ENCODE measurements at regions not wholly inside any gene's neighbourhood (a gene's known extent, or its start where the extent isn't known, plus 50 kb on each side); places are given as distances from the start of the nearest gene placed in this dataset.

- TF ChIP-seq CTCF (IDR thresholded peaks at IDR 0.05 in 2 of 3, conservative IDR thresholded peaks at IDR 0.05 in 1 of 3; ENCODE audit: borderline replicate concordance in 1 of 3, insufficient read depth in 1 of 3, low read depth in 2 of 3, low read length in 2 of 3) (no peak), POLR2A (IDR thresholded peaks at IDR 0.05; ENCODE audit: borderline replicate concordance, extremely low read depth, insufficient read depth, insufficient read length) (no peak), EZH2 (IDR thresholded peaks at IDR 0.05) (no peak), ELF1 (IDR thresholded peaks at IDR 0.05; ENCODE audit: borderline replicate concordance, low read depth) (no peak), POLR2AphosphoS5 (IDR thresholded peaks at IDR 0.05; ENCODE audit: low read depth, low read length) (no peak), SIN3A (IDR thresholded peaks at IDR 0.05; ENCODE audit: low read depth) (no peak), ATF3 (IDR thresholded peaks at IDR 0.05) (no peak)
These were observed 133.2 kb upstream of the DPH6 start for GRCh38 chr15:35679186-35679585.

All from HCT116 (cell line).